GM18519 (cell line): ENCODE measurements at regions not wholly inside any gene's neighbourhood (a gene's known extent, or its start where the extent isn't known, plus 50 kb on each side); places are given as distances from the start of the nearest gene placed in this dataset.

Experiments used
- ATAC-seq: cut with Tn5 transposase; IDR thresholded peaks from one replicate; pipeline ENCODE4 v1.9.1; 2021; ENCODE audit warnings: mild to moderate bottlenecking, moderate library complexity; ENCODE audit not compliant: unreplicated experiment, low FRiP score

DNA sequence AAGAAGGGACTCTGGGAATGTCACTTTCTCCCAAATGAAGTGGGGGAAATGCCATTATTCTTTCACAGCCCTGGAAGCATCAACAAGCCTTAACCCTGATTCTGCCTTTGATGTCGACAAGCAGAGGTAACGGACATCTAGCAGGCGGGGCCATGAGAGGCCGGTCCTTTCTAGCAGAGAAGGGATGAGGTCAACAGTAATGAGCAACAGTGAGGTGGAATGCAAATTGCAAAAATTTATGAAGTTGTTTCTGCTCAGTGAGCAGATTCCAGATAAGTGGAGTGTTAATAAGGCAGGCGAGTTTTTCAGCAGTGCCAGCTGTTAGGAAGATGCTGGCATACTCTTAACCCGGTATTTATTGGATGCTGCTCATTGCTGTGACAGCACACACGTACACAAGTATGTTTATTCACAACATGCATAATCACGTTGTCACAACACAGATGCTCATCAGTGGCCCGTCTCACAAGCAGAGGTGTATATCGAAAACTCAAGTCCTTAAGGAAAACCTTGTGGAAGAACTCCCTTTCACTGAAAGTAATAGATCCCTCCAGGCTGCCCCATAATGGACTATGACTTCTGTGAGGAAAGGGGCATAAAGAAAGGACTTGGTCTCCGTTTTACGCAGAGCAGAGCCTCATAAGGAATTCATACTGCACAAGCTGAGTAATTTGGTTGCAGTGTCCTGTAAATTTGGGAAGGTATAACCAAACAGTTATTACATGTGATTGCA lies 329.0 kb downstream of the IGSF11 start:
- ATAC-seq, result no peak

DNA sequence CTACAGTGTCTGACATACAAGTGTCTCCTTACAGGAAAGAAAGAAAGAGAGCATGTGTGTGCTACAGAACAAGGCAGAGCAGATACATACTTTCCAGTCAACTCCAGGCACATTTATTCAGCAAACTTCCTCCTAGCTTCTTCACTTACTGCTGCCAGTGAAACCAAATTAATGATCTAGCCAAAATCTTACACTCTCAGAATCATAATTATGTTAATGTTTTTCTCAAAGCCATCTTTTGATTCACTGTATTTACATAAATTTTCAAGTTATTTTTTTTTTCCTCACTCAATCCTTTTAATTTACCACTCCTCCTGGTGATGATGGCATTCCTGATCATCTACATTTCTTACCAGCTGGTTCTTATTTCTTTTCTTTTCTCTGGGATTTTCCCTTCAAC lies 326.7 kb downstream of the IGSF11 start:
- ATAC-seq, result no peak

DNA sequence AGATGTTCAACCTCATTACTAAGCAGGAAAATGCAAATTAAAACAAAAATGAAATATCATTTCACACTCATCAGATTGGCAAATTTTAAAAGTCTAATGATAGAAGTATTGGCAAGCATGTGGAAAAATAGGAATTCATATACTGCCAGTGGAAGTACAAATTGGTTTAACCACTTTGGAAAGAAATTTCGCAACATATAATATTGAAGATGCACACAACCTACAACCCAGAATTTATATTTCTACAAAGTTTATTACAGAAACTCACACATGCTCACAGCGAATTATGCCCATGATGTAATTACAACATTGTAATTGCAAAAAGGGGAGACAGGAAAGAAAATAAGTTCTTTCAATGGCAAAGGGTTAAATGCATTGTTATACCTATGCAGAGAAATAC lies 324.1 kb downstream of the IGSF11 start:
- no peak for ATAC-seq

DNA sequence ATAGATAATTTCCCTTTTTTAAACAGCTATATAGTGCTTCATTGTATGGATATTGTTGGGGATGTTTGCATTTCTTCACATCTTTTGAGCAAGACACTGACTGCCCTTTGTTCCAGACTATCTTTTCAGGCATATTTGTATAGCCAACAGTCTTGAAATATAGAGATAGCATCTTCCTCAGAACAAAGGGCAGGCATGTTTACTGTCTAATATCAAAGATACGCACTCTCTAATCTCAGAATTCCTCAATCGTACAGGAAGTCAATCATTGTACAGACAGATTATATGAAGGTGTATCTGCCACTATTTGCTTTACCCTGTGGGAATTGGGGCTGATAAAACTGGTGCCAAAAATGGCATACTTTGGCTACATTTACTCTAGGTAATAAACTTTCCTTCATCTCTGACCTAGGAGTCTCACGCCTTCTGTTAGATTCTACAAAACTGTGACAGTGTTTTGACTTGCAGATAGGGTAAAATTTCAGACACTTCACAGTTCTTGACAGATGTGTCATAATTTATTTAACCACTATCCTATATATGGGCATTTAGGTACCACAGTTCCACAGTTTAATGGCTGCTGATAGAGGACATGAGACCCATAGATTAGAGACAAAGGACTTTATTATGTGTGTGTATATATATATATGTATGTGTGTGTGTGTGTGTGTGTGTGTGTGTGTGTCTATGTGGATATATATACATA lies 321.0 kb downstream of the IGSF11 start:
- no peak for ATAC-seq

DNA sequence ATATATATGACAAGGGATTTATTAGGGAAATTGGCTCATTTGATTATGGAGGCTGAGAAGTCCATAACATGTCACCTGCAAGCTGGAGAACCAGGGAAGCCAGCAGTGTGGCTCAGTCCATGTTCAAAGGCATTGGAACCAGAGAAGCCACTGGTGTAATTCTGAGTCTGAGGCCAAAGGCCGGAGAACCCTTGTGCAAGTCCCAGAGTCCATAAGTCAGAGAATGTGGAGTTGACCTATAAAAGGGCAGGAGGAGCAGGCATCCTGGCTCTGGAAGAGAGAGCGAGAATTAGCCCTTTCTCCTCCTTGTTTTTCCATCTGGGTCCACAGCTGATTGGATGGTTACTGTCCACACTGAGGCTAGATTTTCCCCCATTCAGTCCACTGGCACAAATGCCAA lies 319.8 kb downstream of the IGSF11 start:
- ATAC-seq, result no peak

DNA sequence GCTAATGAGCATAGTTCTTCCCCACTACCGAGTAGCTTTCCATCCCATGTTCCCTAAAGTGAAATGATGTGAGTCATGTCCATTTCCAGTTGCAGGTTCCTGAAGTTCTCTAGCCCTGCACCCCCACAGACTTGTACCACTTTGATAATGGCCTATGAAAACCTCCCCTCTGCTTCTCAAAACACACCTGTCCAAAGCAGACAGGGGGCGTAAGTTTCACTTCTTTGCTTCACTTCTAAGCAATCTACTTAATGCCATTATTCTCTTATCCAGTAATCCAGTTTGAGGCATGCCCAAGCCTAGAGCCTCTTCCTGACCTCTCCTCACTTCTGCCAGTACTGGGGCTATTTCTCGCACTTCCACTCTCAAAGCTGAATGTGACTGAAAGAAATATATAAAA lies 305.1 kb downstream of the IGSF11 start:
- ATAC-seq, result no peak

DNA sequence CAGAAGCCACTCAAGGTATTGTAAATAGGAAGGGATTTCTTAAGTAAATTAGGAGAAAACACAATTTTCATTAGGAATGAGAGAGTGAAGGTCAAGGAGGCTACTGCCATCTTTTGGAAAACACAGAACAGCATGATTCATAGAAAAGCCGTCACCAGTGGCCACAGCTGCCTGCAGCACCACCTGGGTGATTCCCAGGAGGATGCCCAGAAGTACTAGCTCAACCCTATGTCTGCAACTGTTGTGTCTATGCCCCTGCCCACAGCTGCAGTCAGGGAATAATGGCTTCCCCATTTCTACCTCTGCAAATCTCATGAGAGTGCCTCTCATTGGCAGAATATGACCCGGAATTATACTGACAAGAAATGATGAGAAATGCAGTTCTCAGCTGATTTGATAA lies 300.0 kb downstream of the IGSF11 start:
- ATAC-seq, result no peak

DNA sequence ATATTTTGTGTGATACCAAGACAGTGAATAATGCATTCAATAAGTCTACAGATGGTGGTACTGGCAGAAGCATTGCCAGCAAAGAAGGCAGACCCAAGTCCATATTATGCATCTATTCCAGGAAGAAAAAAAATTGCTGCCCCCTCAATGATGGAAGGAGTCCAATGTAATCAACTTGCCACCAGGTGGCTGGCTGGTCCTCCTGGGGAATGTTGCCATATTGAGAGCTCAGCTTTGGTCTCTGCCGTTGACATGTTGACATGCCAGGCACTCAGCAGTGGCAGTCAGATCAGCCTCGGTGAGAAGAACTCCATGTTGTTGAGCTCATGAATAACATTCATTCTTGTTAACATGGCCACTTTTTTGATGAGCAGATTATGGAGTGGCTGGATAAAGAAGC lies 298.5 kb downstream of the IGSF11 start:
- ATAC-seq, result no peak

DNA sequence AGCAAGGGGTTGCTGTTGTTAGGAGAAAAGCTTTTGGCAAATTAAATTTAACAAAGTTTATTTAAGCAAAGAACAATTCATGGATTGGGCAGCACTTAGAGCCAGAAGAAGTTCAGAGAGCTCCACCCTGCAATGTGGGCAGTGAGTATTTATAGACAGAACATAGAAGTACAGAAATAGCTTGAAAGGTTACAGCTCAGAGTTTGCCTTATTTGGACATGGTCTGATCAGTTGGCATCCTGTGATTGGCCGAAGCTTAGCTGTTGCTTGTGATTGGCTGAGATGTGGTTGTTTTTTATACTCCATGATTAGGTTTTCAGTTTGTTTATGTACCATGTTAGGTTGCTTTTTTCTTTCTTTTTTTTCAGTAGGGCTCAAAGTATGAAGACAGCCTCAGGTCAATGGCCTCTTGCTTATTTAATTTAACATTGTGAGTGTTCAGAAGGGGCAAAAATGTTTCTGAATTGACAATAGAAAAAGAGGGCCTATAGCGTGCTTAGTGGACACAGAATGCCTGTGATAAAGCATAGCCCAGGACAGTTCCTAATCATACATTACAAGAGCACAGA lies 293.8 kb downstream of the IGSF11 start:
- no peak for ATAC-seq

DNA sequence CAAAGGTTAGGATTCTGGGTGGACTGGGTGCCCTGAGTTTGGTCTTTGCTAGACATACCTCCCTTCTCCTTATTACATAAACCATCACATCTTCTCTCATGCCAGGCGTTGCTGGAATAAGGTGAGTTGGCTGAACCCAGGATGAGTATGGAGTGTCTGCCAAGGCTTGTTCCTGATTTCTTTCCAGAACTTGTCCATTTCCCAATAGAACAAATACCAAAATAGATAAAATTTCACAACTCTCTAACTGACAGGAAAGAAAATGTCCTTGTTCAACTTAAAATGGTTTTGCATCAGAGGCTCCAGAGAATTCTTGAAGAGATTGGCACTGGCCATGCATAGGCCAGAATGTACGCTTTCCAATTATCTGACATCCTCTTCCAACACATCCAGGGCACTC lies 291.9 kb downstream of the IGSF11 start:
- ATAC-seq, result no peak

DNA sequence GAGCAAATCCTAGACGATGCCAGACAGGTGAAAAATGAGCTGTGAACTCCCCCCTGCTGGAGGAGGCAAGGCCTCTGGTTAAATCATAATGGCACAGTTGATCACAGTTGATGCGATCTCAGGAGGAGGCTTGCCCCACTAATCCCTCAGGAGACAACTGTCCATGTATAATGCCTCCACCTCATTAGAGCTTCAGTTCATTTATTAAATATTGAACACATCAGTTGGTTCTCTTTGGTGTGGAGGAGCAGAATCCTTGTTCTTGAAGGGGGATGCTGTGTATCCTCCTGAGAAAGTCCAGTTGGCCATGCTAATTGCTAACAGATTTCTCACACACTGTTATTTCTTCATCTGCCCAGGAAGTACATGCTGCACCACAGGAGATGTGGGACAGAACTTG lies 290.5 kb downstream of the IGSF11 start:
- no peak for ATAC-seq

DNA sequence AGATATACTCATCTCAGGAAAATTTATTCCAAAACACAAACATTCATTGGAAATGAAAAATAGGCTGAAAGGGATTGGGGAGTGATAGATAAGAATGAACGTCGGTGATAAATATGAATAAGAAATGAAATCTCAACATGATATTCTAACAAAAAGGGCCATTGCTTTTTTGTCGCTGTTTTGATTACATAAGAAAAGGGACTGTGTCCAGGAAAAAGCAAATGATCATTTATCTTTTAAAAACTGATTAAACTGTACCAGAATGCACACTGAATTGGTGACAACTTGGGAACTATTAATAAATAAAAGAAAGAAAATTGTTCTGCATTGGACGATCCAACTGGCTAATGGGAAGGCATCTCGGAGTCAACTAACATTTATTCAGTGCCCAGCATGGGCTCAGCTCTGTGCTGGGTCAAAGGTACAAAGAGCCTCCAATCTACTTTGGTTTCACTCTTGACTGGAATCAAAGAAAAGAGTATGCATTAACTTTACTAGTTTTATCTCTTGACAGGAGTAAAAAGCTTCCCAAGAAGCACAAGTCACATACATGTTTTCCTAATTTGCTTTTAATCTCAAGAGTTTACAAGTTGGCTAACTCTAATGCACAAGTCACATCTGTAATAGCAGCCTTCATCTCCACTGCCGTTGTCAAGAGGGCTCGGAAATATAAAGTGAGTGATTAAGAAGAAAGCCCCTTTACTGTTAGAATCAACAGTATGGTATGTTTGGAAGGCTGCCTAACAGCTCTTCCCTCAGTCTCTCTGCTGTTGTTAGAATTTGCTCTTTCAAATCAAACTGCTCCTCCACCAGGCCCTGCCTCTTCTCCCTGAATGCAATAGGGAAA lies 280.0 kb downstream of the IGSF11 start:
- ATAC-seq, result no peak

DNA sequence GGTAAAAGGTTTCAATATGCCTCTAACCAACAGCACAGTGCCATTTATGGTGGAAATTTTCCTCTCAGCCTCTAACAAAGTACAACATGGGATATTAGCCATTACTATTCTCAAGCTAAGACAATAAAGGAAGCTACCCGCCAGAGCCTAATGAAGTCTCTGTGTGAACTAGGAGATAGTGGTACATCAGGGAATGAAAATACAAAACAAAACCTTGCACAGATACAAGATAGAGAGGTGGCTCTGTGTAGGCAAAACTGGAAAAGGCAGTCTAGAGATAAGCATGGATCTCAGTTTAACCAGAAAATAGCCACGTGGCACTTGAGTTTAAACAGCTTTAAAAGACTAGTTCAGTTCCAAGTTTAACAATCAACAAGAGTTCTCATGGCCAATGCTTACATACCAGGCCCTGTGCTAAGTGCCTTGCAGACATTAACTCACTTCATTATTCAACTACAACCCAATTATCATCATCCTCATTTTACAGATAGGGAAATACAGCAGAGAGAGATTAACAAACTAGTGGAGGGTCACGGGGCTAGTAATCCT lies 279.3 kb downstream of the IGSF11 start:
- no peak for ATAC-seq

DNA sequence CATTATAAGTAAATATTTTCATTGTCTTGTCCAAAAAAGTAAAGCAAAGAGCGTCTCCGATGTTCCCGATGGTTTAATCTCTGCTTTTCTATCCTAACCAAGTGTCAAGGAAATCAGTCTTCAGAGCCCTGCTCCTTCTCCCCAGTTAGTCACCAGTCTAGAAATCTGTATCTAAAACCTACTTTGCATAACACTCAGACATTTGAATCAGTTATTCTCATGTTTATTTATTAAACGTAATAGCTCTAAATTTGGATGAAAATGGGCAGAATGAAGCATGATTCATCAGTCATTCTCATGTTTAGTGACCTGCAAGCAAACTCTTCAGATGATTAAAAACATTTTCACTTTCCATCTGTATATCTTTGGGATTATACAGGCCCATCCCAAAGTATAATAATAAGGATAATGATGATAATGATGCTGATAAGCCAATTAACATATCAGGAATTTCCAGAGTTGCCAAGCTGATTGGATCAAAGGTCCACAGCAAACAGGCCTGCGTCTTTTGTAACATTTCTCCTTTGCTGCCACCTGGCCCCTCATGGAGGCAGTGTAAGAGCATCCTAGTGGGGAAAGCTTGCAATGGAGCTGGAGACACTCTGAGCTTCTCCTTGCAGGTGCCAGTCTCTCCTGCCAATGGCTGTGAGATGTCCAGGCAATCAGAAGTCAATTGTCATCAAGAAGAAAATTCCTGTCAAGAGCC lies 273.9 kb downstream of the IGSF11 start:
- peak; percentile 40 for ATAC-seq

DNA sequence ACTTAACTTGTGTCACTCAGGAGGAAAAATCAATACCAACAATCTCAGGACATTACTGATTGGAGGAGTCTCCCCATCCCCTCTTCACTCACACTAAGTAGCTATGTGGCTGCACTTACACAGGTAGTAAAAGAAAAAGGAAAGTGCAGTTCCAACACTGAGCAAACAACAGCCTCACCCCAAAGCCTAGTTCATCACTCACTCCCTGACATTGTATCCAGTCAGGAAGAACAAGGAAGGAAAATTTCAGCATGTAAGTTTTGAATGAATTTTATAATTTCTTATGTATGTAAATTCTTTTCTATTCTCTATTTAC lies 273.4 kb downstream of the IGSF11 start:
- ATAC-seq, result peak; percentile 10

DNA sequence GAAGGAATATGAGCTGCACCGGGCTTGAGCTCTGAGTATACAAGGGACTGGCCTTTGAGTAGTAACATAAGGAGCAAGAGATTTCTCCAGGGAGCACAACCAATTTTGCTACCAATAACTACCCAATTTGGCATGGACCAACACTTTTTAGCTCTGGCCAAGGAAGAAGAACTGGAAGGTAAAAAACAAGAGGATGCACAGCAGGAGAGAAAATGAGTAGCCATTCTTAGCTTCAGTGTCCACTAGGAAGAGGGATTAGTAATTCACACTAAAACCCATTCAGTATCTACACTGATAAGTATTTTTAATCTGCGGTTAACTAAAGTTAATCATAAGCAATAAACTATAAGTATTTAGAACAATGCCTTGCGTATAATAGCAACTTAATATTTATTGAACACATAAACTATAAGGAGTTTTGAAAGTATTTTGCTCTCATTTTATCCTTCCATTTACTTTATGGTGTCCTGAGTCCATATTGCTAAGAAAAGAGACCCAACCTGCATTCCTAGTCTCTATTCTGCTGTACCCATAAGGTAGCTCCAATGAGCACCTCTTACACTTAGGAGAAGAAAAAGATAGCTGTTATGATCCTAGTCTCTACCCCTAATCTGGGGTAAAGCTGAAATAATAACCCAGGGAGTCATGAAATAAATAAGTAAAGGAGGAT lies 268.9 kb downstream of the IGSF11 start:
- no peak for ATAC-seq

DNA sequence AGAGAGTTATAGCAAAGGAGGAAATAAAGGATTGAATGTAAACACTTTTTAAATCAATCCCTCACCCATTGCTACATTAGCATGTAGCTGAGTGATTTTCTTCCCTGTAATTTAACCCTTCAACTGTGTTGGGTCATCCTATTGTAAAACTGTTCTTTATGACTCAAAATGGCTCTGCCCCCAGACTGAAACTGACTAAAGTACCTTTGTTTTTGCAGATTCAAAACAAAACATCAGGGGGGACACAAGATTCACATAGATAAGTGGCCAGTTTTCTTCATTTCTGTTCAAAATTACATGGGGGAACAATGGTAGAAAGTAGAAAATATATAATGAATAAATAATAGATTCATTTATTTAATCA lies 268.4 kb downstream of the IGSF11 start:
- ATAC-seq, result no peak

DNA sequence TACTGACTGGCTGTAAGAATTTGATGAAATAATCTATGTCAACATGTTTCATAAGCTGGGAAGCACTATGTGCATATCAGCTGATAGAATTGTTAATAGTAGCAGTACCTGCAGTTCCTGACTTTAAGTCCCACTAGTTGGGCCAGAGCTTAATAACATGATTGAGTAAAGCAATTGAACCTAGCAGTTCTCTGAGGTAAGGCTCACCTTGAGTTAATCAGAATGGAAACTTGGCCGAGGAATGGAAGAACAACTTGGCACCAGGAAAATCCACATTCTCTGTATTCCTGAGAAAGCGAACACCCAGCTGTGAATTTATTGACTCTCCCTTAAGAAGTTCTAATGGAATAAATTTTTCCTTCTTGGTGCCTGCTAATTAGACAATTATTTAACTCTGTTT lies 262.6 kb downstream of the IGSF11 start:
- no peak for ATAC-seq

DNA sequence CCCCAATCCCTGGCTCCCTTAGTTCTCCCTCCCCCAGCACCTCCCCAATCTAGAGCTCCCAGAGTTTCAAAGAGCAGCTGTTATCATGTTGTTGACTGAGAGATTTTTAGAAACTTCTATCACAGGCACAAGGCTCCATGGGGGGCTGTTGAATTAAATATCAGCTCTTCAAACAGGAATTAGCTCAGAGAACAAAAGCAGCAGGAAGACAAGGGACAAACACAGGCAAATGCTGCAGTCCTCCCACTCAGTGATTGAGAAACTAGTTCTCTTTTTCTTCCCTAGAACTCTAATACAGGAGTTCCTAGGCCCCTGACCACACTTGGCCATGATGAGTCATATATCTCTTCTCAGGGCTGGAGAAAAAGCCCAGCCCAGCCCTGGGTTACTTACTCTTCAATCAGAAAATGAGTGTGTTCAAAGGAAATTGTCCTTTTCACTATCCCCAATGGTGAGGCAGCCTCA lies 262.1 kb downstream of the IGSF11 start:
- peak; percentile 98 for ATAC-seq

DNA sequence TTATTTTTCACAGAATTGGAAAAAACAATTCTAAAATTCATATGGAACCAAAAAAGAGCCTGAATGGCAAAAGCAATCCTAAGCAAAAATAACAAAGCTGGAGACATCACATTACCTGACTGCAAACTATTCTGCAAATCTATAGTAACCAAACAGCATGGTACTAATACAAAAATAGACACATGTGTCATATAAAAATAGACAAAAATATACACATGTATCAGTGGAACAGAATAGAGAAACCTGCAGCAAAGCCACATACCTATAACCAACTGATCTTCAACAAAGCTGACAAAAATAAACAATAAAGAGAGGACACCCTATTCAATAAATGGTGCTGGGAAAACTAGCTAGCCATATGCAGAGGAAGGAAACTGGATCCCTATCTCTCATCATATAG lies 259.6 kb downstream of the IGSF11 start:
- no peak for ATAC-seq
